ENCODE measurements at regions not wholly inside any gene's neighbourhood (a gene's known extent, or its start where the extent isn't known, plus 50 kb on each side); places are given as distances from the start of the nearest gene placed in this dataset.

DNA sequence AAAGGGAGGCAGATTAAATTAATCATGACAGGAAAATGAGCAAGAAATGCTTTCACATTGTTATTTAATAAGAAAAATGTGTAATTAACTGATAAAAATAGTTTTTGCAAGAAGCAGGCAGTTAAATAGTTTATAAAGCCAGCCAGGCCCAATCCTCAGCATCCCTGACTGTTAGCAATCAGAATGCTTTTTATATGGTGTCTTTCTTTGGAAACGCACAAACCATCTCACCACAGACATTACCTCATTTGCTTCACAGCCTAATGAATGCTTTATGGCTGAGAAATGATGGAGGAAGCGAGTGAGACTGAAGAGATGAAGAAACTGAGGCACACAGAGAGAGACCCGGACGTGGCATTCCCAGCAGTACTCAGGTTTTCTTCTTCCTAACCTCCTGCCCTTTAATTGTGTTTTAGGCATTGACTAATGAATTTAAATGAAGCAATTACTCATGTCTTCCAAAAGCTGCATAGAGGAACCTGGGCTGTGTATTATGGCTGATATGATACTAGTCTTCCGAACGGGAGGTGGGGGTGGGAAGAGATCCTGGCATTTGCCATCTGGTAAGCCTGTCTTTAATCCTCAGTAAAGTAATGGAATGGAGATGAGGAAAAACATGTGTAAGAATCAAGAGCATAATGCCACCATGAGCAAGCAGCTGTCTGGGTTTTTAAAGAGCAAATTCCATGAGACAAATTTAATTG is 116.1 kb upstream of the LMO4 start:
- Histone ChIP-seq H3K4me2 (replicated peaks; ENCODE audit: low read depth, low read length, poor library complexity, severe bottlenecking) (no peak overlapping the region), H3K4me3 (ENCODE audit: control extremely low read depth in 1 of 5, extremely low read depth in 1 of 5, insufficient read depth in 1 of 5, low read depth in 2 of 5, low read length in 4 of 5) (no peak overlapping the region), H3K4me1 (ENCODE audit: control insufficient read depth in 2 of 2, insufficient read depth in 2 of 2, low read length in 2 of 2) (no peaks in the 10 kb centered on the region), H3K27me3 (replicated peaks in 1 of 4; ENCODE audit: control extremely low read depth in 1 of 4, control insufficient read depth in 3 of 4, insufficient read depth in 4 of 4, low read length in 3 of 4) (peaks cover 0 to 3% (median 0%) of the 10 kb centered on the region in 4 experiments), H3K9ac (ENCODE audit: low read length) (no peak overlapping the region), H3K79me2 (ENCODE audit: control insufficient read depth, insufficient read depth, low read length) (no peaks in the 10 kb centered on the region), H3K36me3 (replicated peaks in 1 of 2; ENCODE audit: control extremely low read depth in 1 of 2, control insufficient read depth in 1 of 2, extremely low read depth in 1 of 2, insufficient read depth in 2 of 2, low read length in 1 of 2) (no peaks in the 10 kb centered on the region), H3K27ac (ENCODE audit: low read length in 2 of 2) (no peak overlapping the region), H3K9me3 (ENCODE audit: control extremely low read depth in 1 of 3, control insufficient read depth in 2 of 3, insufficient read depth in 1 of 3, low read length in 2 of 3) (peaks cover 0 to 3% (median 0%) of the 10 kb centered on the region in 3 donors), H4K20me1 (ENCODE audit: control insufficient read depth, insufficient read depth, low read length, poor library complexity, severe bottlenecking) (no peaks in the 10 kb centered on the region), H2AFZ (ENCODE audit: insufficient read depth, low read depth, low read length, poor library complexity, severe bottlenecking) (no peak overlapping the region)
- no peaks in the 10 kb centered on the region for H3K4me1 Mint-ChIP-seq
- H3K9me3 Mint-ChIP-seq (ENCODE audit: insufficient read depth), result no peaks in the 10 kb centered on the region
- ATAC-seq (ENCODE audit: low read depth) (no peak), DNase-seq (no peak)
- no peak overlapping the region for H3K4me3 Mint-ChIP-seq
- TF ChIP-seq EZH2 (IDR thresholded peaks at IDR 0.05; ENCODE audit: borderline replicate concordance, insufficient read depth, low read depth, low read length, poor library complexity, severe bottlenecking) (no peak), CTCF (IDR thresholded peaks at IDR 0.05) (no peak)
- peaks cover 15% of the 10 kb centered on the region for H3K27me3 Mint-ChIP-seq
- intact Hi-C loops (cut with micrococcal nuclease), result no loop called here
- WGBS (ENCODE audit: insufficient coverage), result 95% methylated on average over 2 of the region's 6 CpGs
- CTCF ChIA-PET, result no interaction called here
- POLR2A ChIA-PET, result no interaction called here
- no peak overlapping the region for H3K27ac Mint-ChIP-seq

- Histone ChIP-seq H3K9me3 (ENCODE audit: control extremely low read depth in 1 of 3, control insufficient read depth in 2 of 3, insufficient read depth in 1 of 3, low read length in 2 of 3) (peaks cover 0 to 3% (median 0%) of the 10 kb centered on the region in 3 donors), H4K20me1 (ENCODE audit: control insufficient read depth, insufficient read depth, low read length, poor library complexity, severe bottlenecking) (no peaks in the 10 kb centered on the region), H3K27ac (ENCODE audit: low read length in 2 of 2) (no peak overlapping the region), H3K27me3 (replicated peaks in 1 of 4; ENCODE audit: control extremely low read depth in 1 of 4, control insufficient read depth in 3 of 4, insufficient read depth in 4 of 4, low read length in 3 of 4) (peaks cover 0 to 3% (median 0%) of the 10 kb centered on the region in 4 experiments), H3K4me3 (ENCODE audit: control extremely low read depth in 1 of 5, extremely low read depth in 1 of 5, insufficient read depth in 1 of 5, low read depth in 2 of 5, low read length in 4 of 5) (no peak overlapping the region), H2AFZ (ENCODE audit: insufficient read depth, low read depth, low read length, poor library complexity, severe bottlenecking) (no peak overlapping the region), H3K4me2 (replicated peaks; ENCODE audit: low read depth, low read length, poor library complexity, severe bottlenecking) (no peak overlapping the region), H3K4me1 (ENCODE audit: control insufficient read depth in 2 of 2, insufficient read depth in 2 of 2, low read length in 2 of 2) (no peaks in the 10 kb centered on the region), H3K79me2 (ENCODE audit: control insufficient read depth, insufficient read depth, low read length) (no peaks in the 10 kb centered on the region), H3K9ac (ENCODE audit: low read length) (no peak overlapping the region), H3K36me3 (replicated peaks in 1 of 2; ENCODE audit: control extremely low read depth in 1 of 2, control insufficient read depth in 1 of 2, extremely low read depth in 1 of 2, insufficient read depth in 2 of 2, low read length in 1 of 2) (no peaks in the 10 kb centered on the region)
- Mint-ChIP-seq H3K27me3 (peaks cover 13% of the 10 kb centered on the region), H3K4me1 (no peaks in the 10 kb centered on the region), H3K27ac (no peak overlapping the region), H3K4me3 (no peak overlapping the region), H3K9me3 (ENCODE audit: insufficient read depth) (no peaks in the 10 kb centered on the region)
- TF ChIP-seq EZH2 (IDR thresholded peaks at IDR 0.05; ENCODE audit: borderline replicate concordance, insufficient read depth, low read depth, low read length, poor library complexity, severe bottlenecking) (no peak), CTCF (IDR thresholded peaks at IDR 0.05) (no peak)
- POLR2A ChIA-PET, result no interaction called here
- no peak for DNase-seq
- CTCF ChIA-PET, result no interaction called here
- WGBS (ENCODE audit: insufficient coverage), result 99% methylated on average over 10 of the region's 10 CpGs
- intact Hi-C loops (cut with micrococcal nuclease), result no loop called here
- no peak for ATAC-seq (ENCODE audit: low read depth)
These were observed 115.6 kb upstream of the LMO4 start for GRCh38 chr1:87213135-87213515.
